GM12873 (cell line): ENCODE measurements at regions not wholly inside any gene's neighbourhood (a gene's known extent, or its start where the extent isn't known, plus 50 kb on each side); places are given as distances from the start of the nearest gene placed in this dataset.

Source experiments
- TF ChIP-seq, protein P1 (sequence below): IDR thresholded peaks from 2 replicates; pipeline ENCODE4 v1.5.1; 2012; ENCODE audit warnings: low read depth, mild to moderate bottlenecking, moderate library complexity, low read length, control low read depth; ENCODE audit not compliant: insufficient read depth; ENCODE audit errors: missing control alignments

DNA sequence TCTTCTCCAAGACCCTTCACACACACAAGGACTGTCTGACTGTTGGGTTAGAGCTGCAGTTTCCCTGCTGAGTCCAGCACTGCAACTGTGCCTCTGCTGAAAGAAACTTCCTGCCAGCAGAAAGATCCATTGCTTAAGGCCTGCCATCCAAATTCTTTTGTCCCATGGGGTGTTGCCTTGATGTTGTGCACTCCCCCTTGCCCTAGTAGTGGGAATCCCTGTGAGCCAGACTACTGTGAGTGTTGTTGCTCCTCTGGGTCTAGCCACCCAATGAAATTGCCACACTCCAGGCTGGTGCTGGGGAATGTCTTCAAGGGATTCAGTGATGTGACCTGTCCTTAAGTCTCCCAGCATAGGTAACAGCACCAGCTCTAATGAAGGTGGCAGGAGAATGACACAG, 166.6 kb upstream of the PDE3A start:
- TF ChIP-seq, protein P1, sequence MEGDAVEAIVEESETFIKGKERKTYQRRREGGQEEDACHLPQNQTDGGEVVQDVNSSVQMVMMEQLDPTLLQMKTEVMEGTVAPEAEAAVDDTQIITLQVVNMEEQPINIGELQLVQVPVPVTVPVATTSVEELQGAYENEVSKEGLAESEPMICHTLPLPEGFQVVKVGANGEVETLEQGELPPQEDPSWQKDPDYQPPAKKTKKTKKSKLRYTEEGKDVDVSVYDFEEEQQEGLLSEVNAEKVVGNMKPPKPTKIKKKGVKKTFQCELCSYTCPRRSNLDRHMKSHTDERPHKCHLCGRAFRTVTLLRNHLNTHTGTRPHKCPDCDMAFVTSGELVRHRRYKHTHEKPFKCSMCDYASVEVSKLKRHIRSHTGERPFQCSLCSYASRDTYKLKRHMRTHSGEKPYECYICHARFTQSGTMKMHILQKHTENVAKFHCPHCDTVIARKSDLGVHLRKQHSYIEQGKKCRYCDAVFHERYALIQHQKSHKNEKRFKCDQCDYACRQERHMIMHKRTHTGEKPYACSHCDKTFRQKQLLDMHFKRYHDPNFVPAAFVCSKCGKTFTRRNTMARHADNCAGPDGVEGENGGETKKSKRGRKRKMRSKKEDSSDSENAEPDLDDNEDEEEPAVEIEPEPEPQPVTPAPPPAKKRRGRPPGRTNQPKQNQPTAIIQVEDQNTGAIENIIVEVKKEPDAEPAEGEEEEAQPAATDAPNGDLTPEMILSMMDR: no peak

DNA sequence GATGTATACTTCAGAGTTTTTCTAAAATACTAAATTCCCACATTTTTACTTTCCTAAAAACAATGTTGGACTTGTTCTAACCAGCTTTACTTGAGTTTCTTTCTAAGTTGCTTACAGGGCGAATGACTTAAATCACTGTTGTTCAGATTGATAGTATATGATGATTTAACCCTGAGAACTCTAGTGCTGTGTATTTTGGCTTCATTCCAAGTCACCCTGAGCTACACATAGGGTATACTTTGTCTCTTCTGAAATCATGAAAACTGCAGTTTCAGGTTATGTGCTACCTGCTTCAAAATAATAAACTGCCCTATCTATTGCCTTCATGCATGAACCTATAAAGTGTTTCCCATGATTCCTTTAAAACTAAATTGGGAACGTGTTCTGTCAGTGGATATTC, 162.5 kb upstream of the PDE3A start:
- TF ChIP-seq, protein P1: no peak

DNA sequence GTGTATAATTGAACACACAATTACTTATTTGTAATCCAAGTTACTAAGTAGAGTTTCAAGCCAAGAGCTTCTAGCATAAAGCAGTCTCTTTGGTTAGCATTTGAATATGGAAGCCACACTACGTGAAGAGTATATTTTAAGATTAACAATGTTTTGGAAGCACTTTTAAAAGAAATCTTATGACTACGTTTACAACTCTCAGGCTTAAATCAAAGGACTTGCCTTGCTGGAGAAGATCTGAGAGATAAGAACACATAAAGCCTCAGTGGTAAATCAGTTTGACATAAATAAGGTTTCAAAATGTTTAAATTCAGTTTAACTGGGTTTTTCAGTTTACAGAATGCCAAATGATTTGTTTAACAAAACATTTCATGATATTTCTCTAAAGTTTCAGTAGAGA, 161.9 kb upstream of the PDE3A start:
- TF ChIP-seq, protein P1: no peak

DNA sequence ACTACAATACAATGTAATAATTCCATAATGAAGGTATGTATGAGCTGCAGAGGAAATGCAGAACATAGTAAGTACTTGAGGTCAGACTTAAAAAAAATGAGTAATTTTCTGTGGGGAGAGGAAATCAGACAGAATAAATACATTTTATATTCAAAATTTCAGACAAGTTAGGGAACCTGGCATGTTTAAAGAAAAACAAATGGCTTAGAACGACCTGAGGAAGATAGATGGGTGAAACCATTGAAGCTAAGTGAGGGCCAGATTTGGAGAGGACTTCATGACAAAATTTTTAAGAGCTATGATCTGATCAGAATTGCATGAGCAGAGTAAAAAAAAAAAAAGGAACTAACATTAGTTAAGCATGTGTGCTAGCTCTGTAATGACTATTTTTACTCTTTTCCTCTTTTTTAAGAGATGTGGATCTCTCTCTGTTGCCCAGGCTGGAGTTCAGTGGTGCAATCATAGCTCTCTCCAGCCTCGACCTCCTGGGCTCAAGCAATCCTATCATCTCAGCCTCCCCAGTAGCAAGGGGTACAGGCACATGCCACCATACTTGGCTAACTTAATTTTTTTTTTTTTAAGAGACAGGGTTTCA, 157.6 kb upstream of the PDE3A start:
- TF ChIP-seq, protein P1: no peak

DNA sequence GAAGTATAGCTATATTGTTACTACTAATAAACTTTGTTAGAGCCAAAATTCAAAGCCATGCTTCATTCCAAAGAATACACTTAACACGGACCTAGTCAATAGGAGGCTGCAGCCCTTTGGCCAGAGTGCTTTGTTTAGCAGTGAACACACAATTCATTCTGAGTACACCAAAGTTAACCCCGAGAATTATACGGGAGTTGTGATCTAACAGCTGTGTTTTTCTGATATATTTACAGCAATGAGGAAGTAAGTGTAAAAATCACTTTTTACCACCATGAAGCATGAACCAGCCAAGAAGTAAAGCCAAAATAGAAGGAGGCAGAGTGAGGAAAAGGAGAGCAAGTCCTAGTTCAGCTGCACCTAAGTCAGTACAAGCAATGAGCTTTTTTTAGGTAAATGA, 156.8 kb upstream of the PDE3A start:
- TF ChIP-seq, protein P1: no peak

DNA sequence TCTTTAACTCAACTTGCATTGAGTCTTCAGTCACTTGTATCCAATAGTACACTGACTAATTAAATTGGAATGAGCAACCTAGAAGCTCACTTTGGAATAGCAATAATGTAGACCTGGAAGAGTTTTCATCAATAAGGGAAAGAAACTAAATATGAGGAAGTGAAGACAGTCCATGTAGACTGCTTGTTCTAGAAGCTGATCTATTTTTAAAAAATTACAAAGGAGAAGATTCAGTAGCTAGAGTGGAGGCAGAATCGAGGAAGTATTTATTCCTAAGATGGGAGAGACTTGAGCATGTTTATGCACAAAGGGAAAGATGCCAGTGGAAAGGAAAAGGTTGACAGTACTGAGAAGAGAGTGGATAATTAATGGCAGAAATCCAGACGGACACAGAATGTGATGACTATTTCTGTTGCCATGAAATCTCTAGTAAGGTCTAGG, 156.3 kb upstream of the PDE3A start:
- TF ChIP-seq, protein P1: no peak

DNA sequence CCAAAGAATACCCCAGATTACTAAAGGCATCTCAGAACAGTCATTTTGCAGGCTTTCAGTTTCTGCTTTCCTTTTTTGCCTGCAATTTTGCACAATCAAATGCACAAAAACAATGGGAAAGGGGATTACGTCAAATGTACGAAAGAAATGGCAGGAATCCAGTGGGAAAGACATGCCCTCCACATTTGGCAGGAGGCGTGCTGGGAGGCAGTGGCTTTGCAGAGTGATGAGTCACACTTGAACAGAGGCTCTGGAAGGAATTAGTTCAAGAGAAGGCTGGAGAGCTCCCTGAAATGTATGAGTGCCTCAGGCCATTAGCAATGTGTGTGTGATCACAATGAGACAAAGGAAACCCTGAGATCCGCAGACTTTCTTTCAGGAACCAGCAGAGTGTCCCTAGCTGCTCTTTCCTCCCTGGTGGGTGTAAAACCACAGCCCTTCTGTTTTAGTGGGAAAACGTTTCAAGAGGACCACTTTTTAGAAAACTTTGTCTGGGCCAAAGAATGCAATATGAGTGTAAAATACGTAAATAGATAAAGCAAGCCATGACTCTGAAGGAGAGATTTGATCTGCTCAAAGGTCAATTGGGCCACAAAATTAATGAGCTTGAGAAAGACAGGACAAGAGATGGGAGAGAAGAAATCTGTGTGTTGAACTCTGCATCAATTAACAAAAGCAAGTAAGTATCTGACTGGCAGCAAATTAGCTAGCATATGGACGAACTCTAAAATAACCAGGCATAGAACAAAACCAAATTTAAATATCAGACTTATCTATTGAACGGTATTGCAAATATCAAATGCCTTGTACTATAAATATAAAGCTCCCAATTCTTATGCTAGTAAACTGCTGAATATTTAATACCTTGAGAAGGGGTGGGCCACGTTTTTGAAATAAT, 155.4 kb upstream of the PDE3A start:
- TF ChIP-seq, protein P1: no peak
